ENCODE measurements at regions not wholly inside any gene's neighbourhood (a gene's known extent, or its start where the extent isn't known, plus 50 kb on each side); places are given as distances from the start of the nearest gene placed in this dataset.
"Not testable (repeated sequence)": the region's sequence is repeated elsewhere in the genome, so short reads cannot be mapped to it uniquely, and the experiment has no call there.

DNA sequence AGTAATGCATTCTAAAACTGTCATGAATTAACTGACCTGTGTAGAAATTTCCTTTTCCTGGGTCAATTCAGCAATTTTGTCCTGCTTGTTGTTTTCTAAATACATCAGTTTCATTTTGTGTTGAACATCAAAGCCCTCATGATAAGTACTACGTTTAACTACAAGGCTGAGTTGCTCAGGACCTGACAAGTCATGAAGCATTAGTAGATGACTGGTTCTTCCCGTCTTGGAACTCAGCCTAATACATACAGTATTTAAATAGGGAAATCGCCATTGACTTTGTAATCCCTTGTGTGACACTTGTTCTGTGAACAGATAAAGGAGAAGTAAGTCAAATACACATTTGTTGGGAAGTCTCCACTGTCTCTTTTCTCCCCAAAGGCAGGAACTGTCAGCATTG lies 727.1 kb downstream of the TTLL7 start:
- not testable (repeated sequence) for H3K9me3 ChIP-seq (ENCODE audit: control insufficient read depth in 5 of 5, low read length in 5 of 5); H3K4me3 ChIP-seq (ENCODE audit: low read depth in 1 of 5, low read length in 5 of 5); H3K27ac ChIP-seq (ENCODE audit: low read depth, low read length); H3K27me3 ChIP-seq (ENCODE audit: control insufficient read depth in 5 of 5, insufficient read depth in 4 of 5, low read length in 5 of 5); H3K9ac ChIP-seq (ENCODE audit: low read length in 5 of 5); H3K4me1 ChIP-seq (ENCODE audit: control insufficient read depth in 5 of 5, insufficient read depth in 5 of 5, low read length in 5 of 5); H3K36me3 ChIP-seq (ENCODE audit: control insufficient read depth in 5 of 5, insufficient read depth in 5 of 5, low read length in 5 of 5)

DNA sequence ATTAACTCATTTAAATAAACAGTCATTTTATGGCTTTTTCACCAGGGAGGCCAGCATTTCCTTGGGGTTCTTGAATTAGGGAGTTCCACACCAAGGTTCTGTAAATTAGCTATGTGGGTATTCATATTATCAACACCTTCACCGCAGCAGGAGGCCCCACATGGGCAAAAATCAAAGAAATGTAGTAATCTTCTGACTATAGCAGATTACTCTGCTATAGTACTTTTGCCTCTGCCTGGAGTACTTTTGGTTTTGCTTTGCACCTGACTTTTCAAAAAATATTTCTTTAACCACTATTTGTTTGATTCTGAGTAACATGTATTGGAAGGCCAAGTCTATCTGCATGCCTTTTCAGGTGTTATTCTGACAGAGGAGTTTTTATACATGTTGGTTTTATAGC lies 728.1 kb downstream of the TTLL7 start:
- not testable (repeated sequence) for H3K27me3 ChIP-seq (ENCODE audit: control insufficient read depth in 5 of 5, insufficient read depth in 4 of 5, low read length in 5 of 5); H3K9ac ChIP-seq (ENCODE audit: low read length in 5 of 5); H3K9me3 ChIP-seq (ENCODE audit: control insufficient read depth in 5 of 5, low read length in 5 of 5); H3K27ac ChIP-seq (ENCODE audit: low read depth, low read length); H3K36me3 ChIP-seq (ENCODE audit: control insufficient read depth in 5 of 5, insufficient read depth in 5 of 5, low read length in 5 of 5); H3K4me1 ChIP-seq (ENCODE audit: control insufficient read depth in 5 of 5, insufficient read depth in 5 of 5, low read length in 5 of 5); H3K4me3 ChIP-seq (ENCODE audit: low read depth in 1 of 5, low read length in 5 of 5)

DNA sequence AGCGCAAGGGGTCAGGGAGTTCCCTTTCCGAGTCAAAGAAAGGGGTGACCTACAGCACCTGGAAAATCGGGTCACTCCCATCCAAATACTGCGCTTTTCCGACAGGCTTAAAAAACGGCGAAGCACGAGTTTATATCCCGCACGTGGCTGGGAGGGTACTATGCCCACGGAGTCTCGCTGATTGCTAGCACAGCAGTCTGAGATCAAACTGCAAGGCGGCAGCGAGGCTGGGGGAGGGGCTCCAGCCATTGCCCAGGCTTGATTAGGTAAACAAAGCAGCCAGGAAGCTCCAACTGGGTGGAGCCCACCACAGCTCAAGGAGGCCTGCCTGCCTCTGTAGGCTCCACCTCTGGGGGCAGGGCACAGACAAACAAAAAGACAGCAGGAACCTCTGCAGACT lies 735.1 kb downstream of the TTLL7 start:
- not testable (repeated sequence) for H3K27ac ChIP-seq (ENCODE audit: low read depth, low read length); H3K27me3 ChIP-seq (ENCODE audit: control insufficient read depth in 5 of 5, insufficient read depth in 4 of 5, low read length in 5 of 5); H3K4me3 ChIP-seq (ENCODE audit: low read depth in 1 of 5, low read length in 5 of 5); H3K4me1 ChIP-seq (ENCODE audit: control insufficient read depth in 5 of 5, insufficient read depth in 5 of 5, low read length in 5 of 5); H3K9me3 ChIP-seq (ENCODE audit: control insufficient read depth in 5 of 5, low read length in 5 of 5); H3K36me3 ChIP-seq (ENCODE audit: control insufficient read depth in 5 of 5, insufficient read depth in 5 of 5, low read length in 5 of 5); H3K9ac ChIP-seq (ENCODE audit: low read length in 5 of 5)

DNA sequence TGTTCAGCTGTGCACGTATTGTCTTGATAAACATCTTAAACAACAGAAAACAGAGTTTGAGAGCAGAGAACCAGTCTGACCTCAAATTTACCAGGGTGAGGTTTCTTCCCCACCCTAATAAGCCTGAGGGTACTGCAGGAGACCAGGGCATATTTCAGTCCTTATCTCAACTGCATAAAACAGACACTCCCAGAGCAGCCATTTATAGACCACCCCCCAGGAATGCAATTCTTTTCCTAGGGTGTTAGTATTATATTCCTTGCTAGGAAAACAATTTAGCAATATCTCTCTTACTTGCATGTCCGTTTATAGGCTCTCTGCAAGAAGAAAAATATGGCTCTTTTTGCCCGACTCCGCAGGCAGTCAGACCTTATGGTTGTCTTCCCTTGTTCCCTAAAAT lies 747.2 kb downstream of the TTLL7 start:
- H3K27ac ChIP-seq (ENCODE audit: low read depth, low read length); H3K4me3 ChIP-seq (ENCODE audit: low read depth in 1 of 5, low read length in 5 of 5); H3K36me3 ChIP-seq (ENCODE audit: control insufficient read depth in 5 of 5, insufficient read depth in 5 of 5, low read length in 5 of 5); H3K27me3 ChIP-seq (ENCODE audit: control insufficient read depth in 5 of 5, insufficient read depth in 4 of 5, low read length in 5 of 5); H3K4me1 ChIP-seq (ENCODE audit: control insufficient read depth in 5 of 5, insufficient read depth in 5 of 5, low read length in 5 of 5); H3K9ac ChIP-seq (ENCODE audit: low read length in 5 of 5); H3K9me3 ChIP-seq (ENCODE audit: control insufficient read depth in 5 of 5, low read length in 5 of 5): not testable (repeated sequence)

DNA sequence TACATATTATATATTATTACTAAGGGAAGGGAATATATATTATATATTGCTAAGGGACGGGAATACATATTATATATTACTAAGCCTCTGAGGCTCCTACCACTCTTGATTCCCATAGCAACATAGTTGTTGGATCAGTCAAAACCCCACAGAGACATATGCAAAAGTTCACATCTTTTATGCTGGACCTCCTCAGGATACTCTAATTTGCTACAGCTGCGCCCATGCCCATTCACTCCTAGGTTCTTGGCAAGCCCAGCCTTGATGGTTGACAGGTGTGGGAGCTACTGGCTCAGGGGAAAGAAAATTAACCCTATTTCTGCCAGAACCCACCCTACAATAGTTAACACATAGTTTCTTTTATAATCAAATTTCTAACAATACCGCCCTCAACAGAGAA lies 752.2 kb downstream of the TTLL7 start:
- not testable (repeated sequence) for H3K4me1 ChIP-seq (ENCODE audit: control insufficient read depth in 5 of 5, insufficient read depth in 5 of 5, low read length in 5 of 5); H3K9me3 ChIP-seq (ENCODE audit: control insufficient read depth in 5 of 5, low read length in 5 of 5); H3K4me3 ChIP-seq (ENCODE audit: low read depth in 1 of 5, low read length in 5 of 5); H3K27me3 ChIP-seq (ENCODE audit: control insufficient read depth in 5 of 5, insufficient read depth in 4 of 5, low read length in 5 of 5); H3K9ac ChIP-seq (ENCODE audit: low read length in 5 of 5); H3K27ac ChIP-seq (ENCODE audit: low read depth, low read length); H3K36me3 ChIP-seq (ENCODE audit: control insufficient read depth in 5 of 5, insufficient read depth in 5 of 5, low read length in 5 of 5)

DNA sequence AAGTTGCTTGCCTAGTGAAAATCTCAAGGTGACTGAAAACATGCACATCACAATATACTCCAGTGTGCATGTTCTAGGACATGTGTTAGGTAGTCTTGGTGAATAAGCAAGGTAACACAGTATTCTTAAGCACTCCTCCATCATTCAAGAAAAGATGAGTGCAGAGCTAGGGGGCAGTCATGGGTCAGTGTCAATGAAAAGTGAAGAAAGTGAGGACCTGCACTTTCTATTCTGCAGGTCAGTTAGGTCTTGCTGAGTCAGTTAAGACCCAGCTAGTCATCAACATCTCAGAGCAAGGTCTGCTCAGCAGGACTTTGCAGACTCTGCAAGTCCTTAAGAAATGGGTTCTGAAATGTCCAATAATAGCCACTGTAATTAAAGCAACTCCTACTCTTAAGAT lies 754.1 kb downstream of the TTLL7 start:
- H3K9me3 ChIP-seq (ENCODE audit: control insufficient read depth in 5 of 5, low read length in 5 of 5); H3K27ac ChIP-seq (ENCODE audit: low read depth, low read length); H3K4me1 ChIP-seq (ENCODE audit: control insufficient read depth in 5 of 5, insufficient read depth in 5 of 5, low read length in 5 of 5); H3K27me3 ChIP-seq (ENCODE audit: control insufficient read depth in 5 of 5, insufficient read depth in 4 of 5, low read length in 5 of 5); H3K4me3 ChIP-seq (ENCODE audit: low read depth in 1 of 5, low read length in 5 of 5); H3K36me3 ChIP-seq (ENCODE audit: control insufficient read depth in 5 of 5, insufficient read depth in 5 of 5, low read length in 5 of 5); H3K9ac ChIP-seq (ENCODE audit: low read length in 5 of 5): not testable (repeated sequence)

DNA sequence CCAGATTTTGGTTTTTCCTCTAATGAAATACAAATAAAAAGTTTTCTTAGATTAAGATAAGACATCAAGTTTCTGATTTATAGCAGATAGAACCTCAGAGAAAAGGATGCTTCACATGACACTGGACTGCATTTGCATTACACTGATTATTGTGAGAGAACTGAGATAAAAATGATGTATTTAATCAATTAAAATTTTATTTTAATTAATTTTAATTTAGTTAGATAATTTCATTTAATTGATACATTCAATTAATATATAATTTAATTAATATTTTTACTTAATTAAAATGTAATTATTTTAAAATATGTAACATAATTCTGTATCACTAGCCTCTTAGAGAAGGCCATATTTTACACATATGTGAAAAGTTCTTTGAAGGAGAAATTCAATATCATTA lies 759.4 kb downstream of the TTLL7 start:
- not testable (repeated sequence) for H3K9me3 ChIP-seq (ENCODE audit: control insufficient read depth in 5 of 5, low read length in 5 of 5); H3K4me3 ChIP-seq (ENCODE audit: low read depth in 1 of 5, low read length in 5 of 5); H3K27me3 ChIP-seq (ENCODE audit: control insufficient read depth in 5 of 5, insufficient read depth in 4 of 5, low read length in 5 of 5); H3K27ac ChIP-seq (ENCODE audit: low read depth, low read length); H3K9ac ChIP-seq (ENCODE audit: low read length in 5 of 5); H3K4me1 ChIP-seq (ENCODE audit: control insufficient read depth in 5 of 5, insufficient read depth in 5 of 5, low read length in 5 of 5); H3K36me3 ChIP-seq (ENCODE audit: control insufficient read depth in 5 of 5, insufficient read depth in 5 of 5, low read length in 5 of 5)

DNA sequence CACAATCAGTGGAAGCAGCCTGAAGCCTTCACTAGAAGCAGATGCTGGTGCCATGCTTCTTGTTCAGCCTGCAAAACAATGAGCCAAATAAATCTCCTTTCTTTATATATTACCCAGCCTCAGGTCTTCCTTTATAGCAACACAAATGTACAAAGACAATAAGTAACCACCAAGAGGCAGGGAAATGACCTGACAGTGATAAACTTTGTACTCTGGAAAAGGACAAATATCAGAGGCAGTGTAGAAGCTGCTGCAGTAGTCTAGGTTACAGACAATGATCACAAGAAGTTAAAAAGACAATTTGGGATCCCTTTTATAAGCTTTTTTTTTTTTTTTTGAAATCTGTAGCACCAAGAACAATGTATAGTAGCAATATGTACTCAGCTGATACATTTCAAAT lies 760.3 kb downstream of the TTLL7 start:
- not testable (repeated sequence) for H3K9me3 ChIP-seq (ENCODE audit: control insufficient read depth in 5 of 5, low read length in 5 of 5); H3K36me3 ChIP-seq (ENCODE audit: control insufficient read depth in 5 of 5, insufficient read depth in 5 of 5, low read length in 5 of 5); H3K9ac ChIP-seq (ENCODE audit: low read length in 5 of 5); H3K27ac ChIP-seq (ENCODE audit: low read depth, low read length); H3K4me3 ChIP-seq (ENCODE audit: low read depth in 1 of 5, low read length in 5 of 5); H3K27me3 ChIP-seq (ENCODE audit: control insufficient read depth in 5 of 5, insufficient read depth in 4 of 5, low read length in 5 of 5); H3K4me1 ChIP-seq (ENCODE audit: control insufficient read depth in 5 of 5, insufficient read depth in 5 of 5, low read length in 5 of 5)

DNA sequence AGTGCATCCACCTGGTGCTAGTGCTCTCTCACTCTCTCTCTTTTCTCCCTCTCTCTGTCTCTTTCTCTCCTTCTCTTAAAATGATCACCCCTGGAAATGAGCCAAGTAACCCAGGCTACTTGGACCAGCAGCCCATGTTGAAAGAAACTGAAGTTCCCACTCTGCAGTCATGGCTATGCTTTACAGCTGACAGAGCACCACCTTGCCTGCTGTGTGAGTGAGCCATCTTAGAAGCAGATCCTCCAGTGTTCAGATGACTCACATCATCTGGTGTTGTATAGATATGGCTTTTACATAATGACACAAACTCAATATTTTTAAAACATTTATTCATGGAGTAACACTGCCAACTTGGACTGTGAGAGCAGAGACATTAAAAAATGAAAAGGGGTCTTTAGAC lies 779.1 kb downstream of the TTLL7 start:
- H3K36me3 ChIP-seq (ENCODE audit: control insufficient read depth in 5 of 5, insufficient read depth in 5 of 5, low read length in 5 of 5); H3K9ac ChIP-seq (ENCODE audit: low read length in 5 of 5); H3K4me3 ChIP-seq (ENCODE audit: low read depth in 1 of 5, low read length in 5 of 5); H3K4me1 ChIP-seq (ENCODE audit: control insufficient read depth in 5 of 5, insufficient read depth in 5 of 5, low read length in 5 of 5); H3K27me3 ChIP-seq (ENCODE audit: control insufficient read depth in 5 of 5, insufficient read depth in 4 of 5, low read length in 5 of 5); H3K27ac ChIP-seq (ENCODE audit: low read depth, low read length); H3K9me3 ChIP-seq (ENCODE audit: control insufficient read depth in 5 of 5, low read length in 5 of 5): not testable (repeated sequence)

DNA sequence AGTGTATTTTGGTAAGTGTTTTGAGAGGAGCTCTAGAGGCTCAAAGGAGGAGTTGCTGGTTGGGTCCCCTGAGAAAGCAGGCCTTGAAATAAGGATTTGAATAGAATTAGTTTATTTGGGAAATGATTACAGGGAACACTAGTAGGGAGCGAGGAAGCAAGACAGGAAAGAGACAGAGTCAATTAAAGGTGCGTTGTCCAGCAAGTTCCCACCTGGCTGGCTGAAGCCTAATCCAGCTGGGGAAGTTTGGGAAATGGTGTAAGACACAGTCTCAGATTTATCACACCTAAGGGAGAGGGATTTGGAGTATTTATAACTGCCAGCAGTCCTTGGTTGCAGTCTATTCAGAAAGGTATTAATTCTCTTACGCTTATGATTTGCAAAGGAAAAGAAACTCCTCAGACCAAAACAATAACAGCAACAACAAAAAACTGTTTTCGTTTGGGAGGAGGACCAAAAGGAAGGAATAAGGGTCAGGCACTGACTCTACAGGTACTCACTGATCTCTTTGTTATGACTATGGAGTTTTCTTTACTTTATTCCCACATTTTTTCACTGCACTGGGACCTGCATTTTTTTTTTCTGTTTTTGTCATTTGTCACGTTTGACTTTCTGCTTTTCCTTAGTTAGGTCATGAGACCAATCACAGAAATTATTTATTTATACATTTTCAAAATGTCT lies 780.8 kb downstream of the TTLL7 start:
- H3K9me3 ChIP-seq (ENCODE audit: control insufficient read depth in 5 of 5, low read length in 5 of 5); H3K27ac ChIP-seq (ENCODE audit: low read depth, low read length); H3K36me3 ChIP-seq (ENCODE audit: control insufficient read depth in 5 of 5, insufficient read depth in 5 of 5, low read length in 5 of 5); H3K27me3 ChIP-seq (ENCODE audit: control insufficient read depth in 5 of 5, insufficient read depth in 4 of 5, low read length in 5 of 5); H3K4me3 ChIP-seq (ENCODE audit: low read depth in 1 of 5, low read length in 5 of 5); H3K4me1 ChIP-seq (ENCODE audit: control insufficient read depth in 5 of 5, insufficient read depth in 5 of 5, low read length in 5 of 5); H3K9ac ChIP-seq (ENCODE audit: low read length in 5 of 5): not testable (repeated sequence)

DNA sequence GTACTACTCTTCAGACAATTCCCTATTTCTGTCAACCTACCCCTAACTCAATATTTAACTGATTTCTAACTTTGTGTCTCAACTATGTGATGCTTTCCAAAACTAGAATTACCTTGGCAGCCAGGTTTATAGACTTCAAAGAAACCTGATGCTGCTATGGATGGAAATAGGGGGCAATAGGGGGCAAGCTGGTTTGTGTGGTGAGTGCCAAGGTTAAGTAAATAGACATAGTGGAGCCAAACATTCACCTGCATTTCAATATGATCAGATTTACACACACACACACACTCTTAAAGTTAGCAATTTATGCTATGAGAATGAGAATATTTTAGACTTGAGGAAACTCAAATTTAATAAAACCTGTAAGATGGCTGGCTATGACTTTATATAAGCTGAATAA lies 784.6 kb downstream of the TTLL7 start:
- H3K4me3 ChIP-seq (ENCODE audit: low read depth in 1 of 5, low read length in 5 of 5); H3K27me3 ChIP-seq (ENCODE audit: control insufficient read depth in 5 of 5, insufficient read depth in 4 of 5, low read length in 5 of 5); H3K4me1 ChIP-seq (ENCODE audit: control insufficient read depth in 5 of 5, insufficient read depth in 5 of 5, low read length in 5 of 5); H3K27ac ChIP-seq (ENCODE audit: low read depth, low read length); H3K9me3 ChIP-seq (ENCODE audit: control insufficient read depth in 5 of 5, low read length in 5 of 5); H3K9ac ChIP-seq (ENCODE audit: low read length in 5 of 5); H3K36me3 ChIP-seq (ENCODE audit: control insufficient read depth in 5 of 5, insufficient read depth in 5 of 5, low read length in 5 of 5): not testable (repeated sequence)

All from subcutaneous abdominal adipose tissue (tissue), 5 donors.